Upper lobe of left lung (tissue), 6 donors: ENCODE measurements at regions not wholly inside any gene's neighbourhood (a gene's known extent, or its start where the extent isn't known, plus 50 kb on each side); places are given as distances from the start of the nearest gene placed in this dataset.

Experiments used
- ATAC-seq, 2 donors: fragments of 200-7000 bp; cut with Tn5 transposase; one replicate each; pipeline ENCODE4 v1.9.1; 2022; ENCODE audit warnings: mild to moderate bottlenecking in 2 of 2, moderate library complexity in 2 of 2; ENCODE audit not compliant: low FRiP score in 2 of 2
- DNase-seq, 2 donors: peaks; one replicate each; pipeline ENCODE4 v3.0.0-alpha.2; 2019 to 2020
- H3K27ac ChIP-seq, 4 donors: fragments of 200-600 bp; sonication (generic); one replicate each; pipeline ENCODE4 v1.5.1; 2016 to 2019
- H3K27me3 ChIP-seq, 4 donors: fragments of 200-600 bp; sonication (generic); one replicate each; pipeline ENCODE4 v1.5.1; 2017 to 2019
- H3K36me3 ChIP-seq, 4 donors: fragments of 200-600 bp; sonication (generic); one replicate each; pipeline ENCODE4 v1.5.1; 2016 to 2019
- H3K4me1 ChIP-seq, 4 donors: fragments of 200-600 bp; sonication (generic); one replicate each; pipeline ENCODE4 v1.5.1; 2018 to 2019
- H3K4me3 ChIP-seq, 4 donors: fragments of 200-600 bp; sonication (generic); one replicate each; pipeline ENCODE4 v1.5.1; 2017 to 2019; ENCODE audit warnings: mild to moderate bottlenecking in 2 of 4, moderate library complexity in 1 of 4
- H3K9me3 ChIP-seq, 4 donors: fragments of 200-600 bp; sonication (generic); one replicate each; pipeline ENCODE4 v1.5.1; 2018 to 2019
- EP300 ChIP-seq, 4 donors: sonication (generic); formaldehyde crosslinking; IDR thresholded peaks; one replicate each; pipeline ENCODE4 v1.5.1; 2017; ENCODE audit warnings: antibody characterized with exemption in 4 of 4, control low read depth in 2 of 4
- POLR2A ChIP-seq, 4 donors: fragments of 450-650 bp; IDR thresholded peaks; one replicate each; pipeline ENCODE4 v1.5.1; 2016 to 2017; ENCODE audit warnings: antibody characterized with exemption in 4 of 4, mild to moderate bottlenecking in 2 of 4
- POLR2AphosphoS5 ChIP-seq, 2 donors: sonication (generic); formaldehyde crosslinking; IDR thresholded peaks; one replicate each; pipeline ENCODE4 v1.5.1; 2017; ENCODE audit warnings: antibody characterized with exemption in 2 of 2
- WGBS, 2 donors: methylation state at CpG; one replicate each; pipeline ENCODE4 v1.1.5; 2017 to 2018; 5-methylcytosine and 5-hydroxymethylcytosine counted together
- TF ChIP-seq, protein P1 (sequence below), 6 experiments: fragments of 450-650 bp in 4 of 6; fragments of 200-600 bp in 2 of 6; sonication (generic) in 2 of 6; IDR thresholded peaks; one replicate each; pipeline ENCODE4 v1.5.1; 2016 to 2019; ENCODE audit warnings: antibody characterized with exemption in 6 of 6
- donor health status: DM: no; HTN: no; CAD: no; lungs with moderate emphysema.
- donor health status: DM: no; HTN: yes; CAD: no; lungs with severe emphysema.

DNA sequence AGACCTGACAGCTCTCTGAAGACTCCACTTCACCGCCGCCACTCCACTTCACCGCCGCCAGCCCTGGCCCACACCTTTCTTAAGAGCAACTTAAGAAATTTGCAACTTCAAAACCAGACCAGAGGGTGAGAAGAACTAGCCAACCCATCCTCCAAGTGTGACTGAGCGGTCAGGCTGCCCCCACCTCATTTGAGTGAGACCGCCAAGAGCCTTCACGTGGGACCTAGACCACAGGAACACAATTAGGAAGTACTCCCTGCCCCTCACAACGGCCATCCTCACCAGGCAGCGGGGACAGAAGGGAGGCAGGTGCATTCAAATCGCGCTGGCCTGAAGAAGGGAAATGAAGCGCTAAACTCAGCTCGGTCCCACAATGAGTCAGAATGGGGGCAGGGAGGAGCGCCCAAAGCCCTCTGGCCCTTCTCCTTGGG is 156.8 kb upstream of the BCL6 start:
- DNase-seq (peak in 1 of 2 donors; percentile 57), ATAC-seq (no peak)
- no peak overlapping the region for H3K27ac ChIP-seq
- no peaks in the 10 kb centered on the region for H3K4me1 ChIP-seq
- no peaks in the 10 kb centered on the region for H3K36me3 ChIP-seq
- no peak overlapping the region for H3K4me3 ChIP-seq
- H3K27me3 ChIP-seq: no peaks in the 10 kb centered on the region
- no peaks in the 10 kb centered on the region for H3K9me3 ChIP-seq
- TF ChIP-seq, protein P1, sequence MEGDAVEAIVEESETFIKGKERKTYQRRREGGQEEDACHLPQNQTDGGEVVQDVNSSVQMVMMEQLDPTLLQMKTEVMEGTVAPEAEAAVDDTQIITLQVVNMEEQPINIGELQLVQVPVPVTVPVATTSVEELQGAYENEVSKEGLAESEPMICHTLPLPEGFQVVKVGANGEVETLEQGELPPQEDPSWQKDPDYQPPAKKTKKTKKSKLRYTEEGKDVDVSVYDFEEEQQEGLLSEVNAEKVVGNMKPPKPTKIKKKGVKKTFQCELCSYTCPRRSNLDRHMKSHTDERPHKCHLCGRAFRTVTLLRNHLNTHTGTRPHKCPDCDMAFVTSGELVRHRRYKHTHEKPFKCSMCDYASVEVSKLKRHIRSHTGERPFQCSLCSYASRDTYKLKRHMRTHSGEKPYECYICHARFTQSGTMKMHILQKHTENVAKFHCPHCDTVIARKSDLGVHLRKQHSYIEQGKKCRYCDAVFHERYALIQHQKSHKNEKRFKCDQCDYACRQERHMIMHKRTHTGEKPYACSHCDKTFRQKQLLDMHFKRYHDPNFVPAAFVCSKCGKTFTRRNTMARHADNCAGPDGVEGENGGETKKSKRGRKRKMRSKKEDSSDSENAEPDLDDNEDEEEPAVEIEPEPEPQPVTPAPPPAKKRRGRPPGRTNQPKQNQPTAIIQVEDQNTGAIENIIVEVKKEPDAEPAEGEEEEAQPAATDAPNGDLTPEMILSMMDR (IDR thresholded peaks at IDR 0.05): no peak
- TF ChIP-seq POLR2A (IDR thresholded peaks at IDR 0.05) (no peak), POLR2AphosphoS5 (IDR thresholded peaks at IDR 0.05) (no peak), EP300 (IDR thresholded peaks at IDR 0.05) (no peak)
- 76 to 85% methylated on average over 13 to 14 of the region's 14 CpGs for WGBS, 2 donors

DNA sequence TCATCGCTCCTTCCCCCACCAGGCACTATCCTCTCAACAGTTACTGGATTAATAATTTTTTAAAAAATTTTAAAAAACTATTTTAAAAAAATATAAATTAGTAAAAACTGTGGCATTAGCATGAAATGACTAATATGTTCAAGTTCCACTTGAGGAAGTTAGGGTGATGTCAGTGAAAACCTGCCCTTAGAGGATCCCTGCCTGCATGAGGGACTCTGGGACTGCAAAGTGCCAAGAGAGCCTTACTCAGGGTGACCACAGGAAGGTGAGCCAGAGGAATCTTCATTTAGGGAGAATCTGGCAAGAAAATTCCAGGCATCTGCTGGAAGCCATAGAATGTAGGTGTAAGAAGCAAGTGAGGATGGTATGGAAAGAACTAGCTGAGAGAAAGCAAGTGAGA is 157.7 kb upstream of the BCL6 start:
- WGBS, 2 donors: 97 to 98% methylated on average over 1 of the region's 1 CpG
- Histone ChIP-seq H3K36me3 (no peaks in the 10 kb centered on the region), H3K4me1 (no peaks in the 10 kb centered on the region), H3K4me3 (no peak overlapping the region), H3K27ac (no peak overlapping the region), H3K9me3 (no peaks in the 10 kb centered on the region), H3K27me3 (no peaks in the 10 kb centered on the region)
- no peak for ATAC-seq
- TF ChIP-seq POLR2A (IDR thresholded peaks at IDR 0.05) (no peak), EP300 (IDR thresholded peaks at IDR 0.05) (no peak), POLR2AphosphoS5 (IDR thresholded peaks at IDR 0.05) (no peak)
- TF ChIP-seq, protein P1 (IDR thresholded peaks at IDR 0.05): no peak
- DNase-seq: no peak

DNA sequence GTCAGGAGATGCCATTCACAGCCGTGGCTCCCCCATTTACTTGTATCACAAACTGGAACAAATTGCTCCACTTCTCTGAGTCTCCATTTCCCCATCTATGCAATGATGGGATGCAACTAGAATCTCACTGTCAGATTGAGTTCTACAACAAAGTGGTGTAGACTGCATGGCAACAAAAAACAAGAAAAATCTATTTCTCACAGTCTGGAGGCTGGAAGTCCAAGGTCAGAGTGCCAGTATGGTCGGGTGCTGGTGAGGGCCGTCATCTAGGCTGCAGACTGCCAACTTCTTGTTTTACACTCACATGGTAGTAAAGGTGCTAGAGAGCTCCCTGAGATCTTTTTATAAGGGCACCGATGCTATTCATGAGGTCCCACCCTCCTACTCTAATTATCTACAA is 158.4 kb upstream of the BCL6 start:
- DNase-seq (no peak), ATAC-seq (no peak)
- Histone ChIP-seq H3K36me3 (no peaks in the 10 kb centered on the region), H3K27me3 (no peaks in the 10 kb centered on the region), H3K4me1 (no peaks in the 10 kb centered on the region), H3K27ac (no peak overlapping the region), H3K4me3 (no peak overlapping the region), H3K9me3 (no peaks in the 10 kb centered on the region)
- TF ChIP-seq, protein P1 (IDR thresholded peaks at IDR 0.05): no peak
- TF ChIP-seq POLR2A (IDR thresholded peaks at IDR 0.05) (no peak), EP300 (IDR thresholded peaks at IDR 0.05) (no peak), POLR2AphosphoS5 (IDR thresholded peaks at IDR 0.05) (no peak)
- WGBS, 2 donors: 93 to 98% methylated on average over 4 of the region's 4 CpGs

DNA sequence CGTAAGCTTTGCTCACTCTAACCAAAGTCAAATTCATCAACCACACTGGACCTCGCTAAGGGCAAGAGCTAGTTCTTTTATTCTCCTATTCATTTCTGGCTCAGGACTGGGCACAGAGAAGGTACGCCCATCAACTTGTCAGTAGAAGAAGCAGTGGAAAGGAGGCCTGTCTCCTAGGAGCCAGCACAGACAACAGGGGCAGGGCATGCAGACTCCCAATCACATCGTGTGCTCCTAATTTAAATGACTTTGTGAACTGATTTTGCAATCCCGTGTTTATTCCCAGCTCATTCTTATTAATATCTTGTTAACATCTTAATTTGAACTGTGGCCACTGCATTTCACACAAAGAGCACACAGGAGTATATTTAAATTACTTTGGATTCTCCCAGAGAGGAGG is 161.1 kb upstream of the BCL6 start:
- no peaks in the 10 kb centered on the region for H3K4me1 ChIP-seq
- no peaks in the 10 kb centered on the region for H3K36me3 ChIP-seq
- no peaks in the 10 kb centered on the region for H3K9me3 ChIP-seq
- no peak for ATAC-seq
- no peak for TF ChIP-seq POLR2A (IDR thresholded peaks at IDR 0.05)
- no peak for TF ChIP-seq EP300 (IDR thresholded peaks at IDR 0.05)
- TF ChIP-seq POLR2AphosphoS5 (IDR thresholded peaks at IDR 0.05): no peak
- TF ChIP-seq, protein P1 (IDR thresholded peaks at IDR 0.05): no peak
- H3K27ac ChIP-seq: peak overlapping the region in 1 of 4 donors; percentile 4
- H3K27me3 ChIP-seq: no peaks in the 10 kb centered on the region
- no peak overlapping the region for H3K4me3 ChIP-seq
- 57 to 74% methylated on average over 5 of the region's 5 CpGs for WGBS, 2 donors
- DNase-seq: no peak

DNA sequence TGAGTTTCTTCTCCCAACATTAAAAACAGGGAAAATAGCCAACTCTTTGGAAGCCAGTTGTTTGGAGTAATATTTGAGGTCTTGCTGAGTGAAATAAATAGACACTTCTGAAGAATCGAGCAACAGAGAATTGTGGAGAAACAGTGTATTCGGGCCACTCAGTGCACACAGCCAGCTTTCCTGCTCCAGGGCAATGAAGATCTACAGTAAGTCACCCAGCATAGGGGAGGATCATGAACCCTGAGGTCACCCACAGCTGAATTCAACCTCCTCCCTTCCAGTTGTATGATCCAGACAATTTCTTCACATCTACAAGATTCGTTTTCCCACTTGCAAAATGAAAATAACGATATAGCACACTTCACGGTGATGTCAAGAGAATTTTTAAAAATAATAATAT is 161.7 kb upstream of the BCL6 start:
- Histone ChIP-seq H3K4me3 (no peak overlapping the region), H3K36me3 (no peaks in the 10 kb centered on the region), H3K27ac (no peak overlapping the region), H3K4me1 (no peaks in the 10 kb centered on the region), H3K27me3 (no peaks in the 10 kb centered on the region), H3K9me3 (no peaks in the 10 kb centered on the region)
- WGBS, 2 donors: 83 to 85% methylated on average over 5 of the region's 5 CpGs
- no peak for ATAC-seq
- no peak for DNase-seq
- TF ChIP-seq POLR2AphosphoS5 (IDR thresholded peaks at IDR 0.05): no peak
- no peak for TF ChIP-seq EP300 (IDR thresholded peaks at IDR 0.05)
